Keratinocyte (primary cell): ENCODE measurements at regions not wholly inside any gene's neighbourhood (a gene's known extent, or its start where the extent isn't known, plus 50 kb on each side); places are given as distances from the start of the nearest gene placed in this dataset.

Source experiments
- DNase-seq: peaks from one replicate; pipeline ENCODE4 v3.0.0-alpha.2; 2011; ENCODE audit warnings: low read depth, missing footprints, low spot score
- FAIRE-seq: peaks from 2 replicates; lab custom pipeline; 2011; peaks lifted over from hg19 to GRCh38; lab: Jason Lieb, UNC
- H2AFZ ChIP-seq: 2 replicates; pipeline ENCODE4 v1.6.0; 2012; ENCODE audit warnings: low read length, control low read depth, inconsistent platforms; ENCODE audit not compliant: control insufficient read depth
- H3K27ac ChIP-seq: 2 replicates; pipeline ENCODE4 v1.5.1; 2011; ENCODE audit warnings: low read length; ENCODE audit not compliant: control insufficient read depth, insufficient read depth
- H3K27me3 ChIP-seq: 3 replicates; pipeline ENCODE4 v1.6.0; 2011; ENCODE audit warnings: low read length; ENCODE audit not compliant: control insufficient read depth, insufficient read depth; ENCODE audit errors: extremely low read depth
- H3K36me3 ChIP-seq, 2 experiments: 2 replicates in 1 of 2; 3 replicates in 1 of 2; pipeline ENCODE4 v1.5.1; 2011; ENCODE audit warnings: low read length in 2 of 2, mild to moderate bottlenecking in 1 of 2; ENCODE audit not compliant: control insufficient read depth in 2 of 2, insufficient read depth in 2 of 2; ENCODE audit errors: extremely low read depth in 1 of 2
- H3K4me1 ChIP-seq: 3 replicates; pipeline ENCODE4 v1.5.1; 2011; ENCODE audit warnings: low read length; ENCODE audit not compliant: control insufficient read depth, insufficient read depth; ENCODE audit errors: extremely low read depth
- H3K4me2 ChIP-seq: 3 replicates; pipeline ENCODE4 v1.6.0; 2011; ENCODE audit warnings: low read depth, low read length; ENCODE audit not compliant: control insufficient read depth, insufficient read depth; ENCODE audit errors: extremely low read depth
- H3K4me3 ChIP-seq, 3 experiments: fragments of 200-600 bp in 1 of 3; sonication (generic) in 1 of 3; 2 replicates in 2 of 3; 3 replicates in 1 of 3; pipeline ENCODE4 v1.5.1; 2011 to 2016; ENCODE audit warnings: low read length in 3 of 3, mild to moderate bottlenecking in 3 of 3, control low read depth in 2 of 3, inconsistent platforms in 1 of 3, low read depth in 1 of 3, mixed read lengths in 1 of 3, mixed run types in 1 of 3, moderate library complexity in 1 of 3; ENCODE audit not compliant: control insufficient read depth in 2 of 3, insufficient read depth in 2 of 3; ENCODE audit errors: extremely low read depth in 1 of 3
- H3K79me2 ChIP-seq: 2 replicates; pipeline ENCODE4 v1.6.0; 2012; ENCODE audit warnings: low read length; ENCODE audit not compliant: control insufficient read depth, insufficient read depth
- H3K9ac ChIP-seq: 3 replicates; pipeline ENCODE4 v1.6.0; 2011; ENCODE audit warnings: low read length; ENCODE audit not compliant: control insufficient read depth, insufficient read depth; ENCODE audit errors: extremely low read depth
- H3K9me1 ChIP-seq: 3 replicates; pipeline ENCODE4 v1.6.0; 2011; ENCODE audit warnings: low read length; ENCODE audit not compliant: control insufficient read depth, insufficient read depth; ENCODE audit errors: extremely low read depth
- H3K9me3 ChIP-seq: 2 replicates; pipeline ENCODE4 v1.5.1; 2012; ENCODE audit warnings: low read depth, low read length; ENCODE audit not compliant: control insufficient read depth
- H4K20me1 ChIP-seq: 3 replicates; pipeline ENCODE4 v1.6.0; 2011; ENCODE audit warnings: low read length; ENCODE audit not compliant: control insufficient read depth, insufficient read depth; ENCODE audit errors: extremely low read depth
- CTCF ChIP-seq, 3 experiments: IDR thresholded peaks in 1 of 3; conservative IDR thresholded peaks in 1 of 3; optimal IDR thresholded peaks in 1 of 3; 2 replicates in 2 of 3; 3 replicates in 1 of 3; pipeline versions ENCODE3 to v1.5.1; 2011; ENCODE audit warnings: low read length in 3 of 3, mild to moderate bottlenecking in 3 of 3, moderate library complexity in 2 of 3, control low read depth in 1 of 3, inconsistent platforms in 1 of 3; ENCODE audit not compliant: insufficient read depth in 2 of 3; ENCODE audit errors: extremely low read depth in 1 of 3
- EZH2 ChIP-seq: IDR thresholded peaks from one replicate; pipeline ENCODE4 v1.6.1; 2012; ENCODE audit warnings: inconsistent platforms, mild to moderate bottlenecking, low read length, moderate library complexity
- dilution Hi-C: fragments of 300-500 bp; cut with MboI; formaldehyde crosslinking; loops from one replicate; pipeline ENCODE4 v1.7.0; 2020; ENCODE audit warnings: low sequenced_read_pairs; ENCODE audit not compliant: extremely low pct_ligation_motif_present

- no peaks in the 10 kb centered on the region for H3K79me2 ChIP-seq
- DNase-seq = no peak
- no peaks in the 10 kb centered on the region for H3K9me1 ChIP-seq
- H3K4me1 ChIP-seq = peaks cover 7% of the 10 kb centered on the region
- no peaks in the 10 kb centered on the region for H4K20me1 ChIP-seq
- H3K9me3 ChIP-seq = no peaks in the 10 kb centered on the region
- no peak overlapping the region for H3K4me3 ChIP-seq
- no peaks in the 10 kb centered on the region for H3K36me3 ChIP-seq
- no peak for TF ChIP-seq EZH2
- TF ChIP-seq CTCF (optimal IDR thresholded peaks at IDR 0.05 in 1 of 3, IDR thresholded peaks at IDR 0.05 in 1 of 3, conservative IDR thresholded peaks at IDR 0.05 in 1 of 3; ENCODE audit: extremely low read depth in 1 of 3, insufficient read depth in 2 of 3, low read length in 3 of 3) = no peak
- no peak for FAIRE-seq
- no peak overlapping the region for H3K9ac ChIP-seq
- no peak overlapping the region for H3K27ac ChIP-seq
- dilution Hi-C loops = no loop called here
- no peaks in the 10 kb centered on the region for H3K27me3 ChIP-seq
- no peak overlapping the region for H2AFZ ChIP-seq
- H3K4me2 ChIP-seq = no peak overlapping the region
These were observed 141.8 kb upstream of the NALF2 start for GRCh38 chrX:69362354-69362753.

GRCh38 chrX:69361311-69361845, 142.7 kb upstream of the NALF2 start:
- Histone ChIP-seq H3K79me2 (no peaks in the 10 kb centered on the region), H3K9me3 (no peaks in the 10 kb centered on the region), H2AFZ (no peak overlapping the region), H3K36me3 (no peaks in the 10 kb centered on the region), H3K9me1 (no peaks in the 10 kb centered on the region), H4K20me1 (no peaks in the 10 kb centered on the region), H3K9ac (no peak overlapping the region), H3K27me3 (no peaks in the 10 kb centered on the region), H3K4me3 (no peak overlapping the region), H3K4me2 (no peak overlapping the region), H3K27ac (no peak overlapping the region), H3K4me1 (peaks cover 7% of the 10 kb centered on the region)
- dilution Hi-C loops = no loop called here
- TF ChIP-seq CTCF (optimal IDR thresholded peaks at IDR 0.05 in 1 of 3, IDR thresholded peaks at IDR 0.05 in 1 of 3, conservative IDR thresholded peaks at IDR 0.05 in 1 of 3; ENCODE audit: extremely low read depth in 1 of 3, insufficient read depth in 2 of 3, low read length in 3 of 3) (no peak), EZH2 (no peak)
- no peak for DNase-seq
- FAIRE-seq = peak; percentile 71
